GM23338 (cell line): ENCODE measurements at regions not wholly inside any gene's neighbourhood (a gene's known extent, or its start where the extent isn't known, plus 50 kb on each side); places are given as distances from the start of the nearest gene placed in this dataset.

Source experiments
- ATAC-seq: fragments of 200-7000 bp; cut with Tn5 transposase; 3 replicates; pipeline ENCODE4 v1.9.1; 2020
- DNase-seq: peaks from one replicate; pipeline ENCODE4 v3.0.0-alpha.2; 2015; ENCODE audit warnings: low spot score
- H2AFZ ChIP-seq: fragments of 200-600 bp; sonication (generic); 2 replicates; pipeline ENCODE4 v1.8.0; 2016; ENCODE audit warnings: antibody characterized with exemption, mild to moderate bottlenecking, moderate library complexity
- H3F3A ChIP-seq: fragments of 200-600 bp; sonication (generic); replicated peaks from 2 replicates; pipeline ENCODE4 v1.8.0; 2017; ENCODE audit warnings: antibody characterized with exemption, mixed run types, low read depth
- H3K27ac ChIP-seq: fragments of 200-600 bp; sonication (generic); 2 replicates; pipeline ENCODE4 v1.6.1; 2016; ENCODE audit warnings: low read depth
- H3K27me3 ChIP-seq: fragments of 200-600 bp; sonication (generic); 2 replicates; pipeline ENCODE4 v1.8.0; 2016; ENCODE audit warnings: mild to moderate bottlenecking, mixed run types, moderate library complexity; ENCODE audit not compliant: insufficient read depth
- H3K36me3 ChIP-seq: fragments of 200-600 bp; sonication (generic); 2 replicates; pipeline ENCODE4 v1.8.0; 2016; ENCODE audit warnings: mild to moderate bottlenecking; ENCODE audit not compliant: insufficient read depth
- H3K4me1 ChIP-seq: fragments of 200-600 bp; sonication (generic); 2 replicates; pipeline ENCODE4 v1.8.0; 2016; ENCODE audit warnings: mild to moderate bottlenecking, moderate library complexity; ENCODE audit not compliant: insufficient read depth
- H3K4me2 ChIP-seq: fragments of 200-600 bp; sonication (generic); 2 replicates; pipeline ENCODE4 v1.7.1; 2017; ENCODE audit warnings: mixed run types
- H3K4me3 ChIP-seq: fragments of 200-600 bp; sonication (generic); 2 replicates; pipeline ENCODE4 v1.6.1; 2016; ENCODE audit warnings: mixed run types
- H3K79me2 ChIP-seq: fragments of 200-600 bp; sonication (generic); replicated peaks from 2 replicates; pipeline ENCODE4 v1.8.0; 2017; ENCODE audit warnings: mild to moderate bottlenecking; ENCODE audit not compliant: insufficient read depth
- H3K9me2 ChIP-seq: fragments of 200-600 bp; sonication (generic); 2 replicates; pipeline ENCODE4 v1.8.0; 2017; ENCODE audit not compliant: insufficient read depth
- H4K20me1 ChIP-seq: fragments of 200-600 bp; sonication (generic); replicated peaks from 2 replicates; pipeline ENCODE4 v1.8.0; 2017; ENCODE audit warnings: mild to moderate bottlenecking; ENCODE audit not compliant: insufficient read depth
- H3K27ac Mint-ChIP-seq: 2 replicates; pipeline ENCODE4 v1.8.0; 2020; ENCODE audit warnings: inconsistent platforms, mild to moderate bottlenecking, moderate library complexity, mixed read lengths
- H3K27me3 Mint-ChIP-seq: 3 replicates; pipeline ENCODE4 v1.8.0; 2022; ENCODE audit warnings: low read depth, mild to moderate bottlenecking, moderate library complexity, mixed read lengths, inconsistent platforms; ENCODE audit not compliant: insufficient read depth, poor library complexity
- H3K36me3 Mint-ChIP-seq: 3 replicates; pipeline ENCODE4 v1.8.0; 2021; ENCODE audit warnings: low read depth, mild to moderate bottlenecking, inconsistent platforms, moderate library complexity, mixed read lengths
- H3K4me1 Mint-ChIP-seq: 3 replicates; pipeline ENCODE4 v1.8.0; 2020; ENCODE audit warnings: mild to moderate bottlenecking, inconsistent platforms, mixed read lengths
- H3K4me3 Mint-ChIP-seq: 3 replicates; pipeline ENCODE4 v1.8.0; 2021; ENCODE audit warnings: moderate library complexity, mild to moderate bottlenecking, inconsistent platforms, mixed read lengths
- H3K9me3 Mint-ChIP-seq: 3 replicates; pipeline ENCODE4 v1.8.0; 2020; ENCODE audit warnings: moderate library complexity, mild to moderate bottlenecking, inconsistent platforms, mixed read lengths
- CREB1 ChIP-seq: fragments of 250-450 bp; sonication (Bioruptor Pico); IDR thresholded peaks from 2 replicates; pipeline ENCODE4 v1.5.0; 2020; ENCODE audit warnings: low read depth, mild to moderate bottlenecking, moderate library complexity
- CTCF ChIP-seq, 2 experiments: fragments of 200-600 bp in 1 of 2; sonication (generic) in 1 of 2; conservative IDR thresholded peaks; 2 replicates each; pipeline versions ENCODE4 v1.5.1 to v1.6.1; 2016 to 2017; ENCODE audit warnings: antibody characterized with exemption in 2 of 2, low read depth in 2 of 2, mild to moderate bottlenecking in 2 of 2, moderate library complexity in 1 of 2
- ETS1 ChIP-seq: IDR thresholded peaks from 2 replicates; pipeline ENCODE4 v1.6.1; 2016; ENCODE audit warnings: antibody characterized with exemption
- EZH2 ChIP-seq: fragments of 200-600 bp; sonication (generic); IDR thresholded peaks from one replicate; pipeline ENCODE4 v1.8.0; 2017; ENCODE audit warnings: antibody characterized with exemption, mild to moderate bottlenecking, low read depth; ENCODE audit not compliant: unreplicated experiment
- EZH2phosphoT487 ChIP-seq: fragments of 200-600 bp; sonication (generic); IDR thresholded peaks from one replicate; pipeline ENCODE4 v1.8.1; 2018; ENCODE audit warnings: antibody characterized with exemption; ENCODE audit not compliant: unreplicated experiment
- JUNB ChIP-seq: IDR thresholded peaks from one replicate; pipeline ENCODE4 v1.6.1; 2016; ENCODE audit warnings: antibody characterized with exemption; ENCODE audit not compliant: unreplicated experiment
- NANOG ChIP-seq: IDR thresholded peaks from 2 replicates; pipeline ENCODE4 v1.6.1; 2016; ENCODE audit warnings: antibody characterized with exemption, borderline replicate concordance
- POLR2AphosphoS5 ChIP-seq: IDR thresholded peaks from 2 replicates; pipeline ENCODE4 v1.6.1; 2016; ENCODE audit warnings: antibody characterized with exemption, low read depth
- STAT1 ChIP-seq: IDR thresholded peaks from one replicate; pipeline ENCODE4 v1.6.1; 2016; ENCODE audit warnings: antibody characterized with exemption; ENCODE audit not compliant: unreplicated experiment
- ZNF114 ChIP-seq: fragments of 250-450 bp; sonication (Bioruptor Pico); IDR thresholded peaks from 2 replicates; pipeline ENCODE4 v1.5.0; 2020; ENCODE audit warnings: mild to moderate bottlenecking, moderate library complexity
- ZNF331 ChIP-seq: fragments of 250-450 bp; sonication (Bioruptor Pico); IDR thresholded peaks from 2 replicates; pipeline ENCODE4 v1.5.0; 2020; ENCODE audit warnings: low read depth, mild to moderate bottlenecking, moderate library complexity
- TF ChIP-seq, protein P1 (sequence below): IDR thresholded peaks from one replicate; pipeline ENCODE4 v1.6.1; 2018; ENCODE audit warnings: antibody characterized with exemption; ENCODE audit not compliant: unreplicated experiment
- TF ChIP-seq, protein P2 (sequence below): fragments of 250-450 bp; sonication (Bioruptor Pico); IDR thresholded peaks from 2 replicates; pipeline ENCODE4 v1.5.0; 2020; ENCODE audit warnings: mild to moderate bottlenecking, moderate library complexity

DNA sequence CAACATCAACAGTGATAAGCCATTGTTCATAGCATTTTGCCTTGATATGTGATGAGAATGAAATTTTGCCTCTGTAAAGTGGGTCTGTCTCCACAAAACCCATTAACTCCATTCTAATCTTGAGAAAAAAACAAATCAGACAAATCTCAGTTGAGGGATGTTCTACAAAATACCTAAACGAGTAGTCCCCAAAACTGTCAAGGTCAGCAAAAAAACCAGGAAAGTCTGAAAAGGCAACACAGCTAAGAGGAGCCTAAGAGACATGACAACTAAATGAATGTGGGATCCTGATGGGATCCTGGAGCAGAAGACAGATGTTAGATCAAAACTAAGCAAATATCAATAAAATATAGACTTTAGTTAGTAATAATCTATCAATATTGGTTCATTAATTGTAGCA lies 431.6 kb upstream of the SPTLC3 start:
- Mint-ChIP-seq H3K27ac (no peak overlapping the region), H3K27me3 (no peaks in the 10 kb centered on the region), H3K4me3 (no peak overlapping the region), H3K36me3 (peaks cover 9% of the 10 kb centered on the region), H3K4me1 (no peaks in the 10 kb centered on the region; the same call in 2 of the 3 replicates), H3K9me3 (peaks cover 10% of the 10 kb centered on the region; the same call in 2 of the 3 replicates)
- Histone ChIP-seq H3K36me3 (no peaks in the 10 kb centered on the region; the same call in 1 of the 2 replicates), H3K79me2 (no peaks in the 10 kb centered on the region), H3K4me1 (no peaks in the 10 kb centered on the region), H4K20me1 (no peaks in the 10 kb centered on the region), H2AFZ (no peak overlapping the region), H3K27me3 (no peaks in the 10 kb centered on the region), H3K9me2 (peaks cover 17% of the 10 kb centered on the region; the same call in 1 of the 2 replicates), H3K4me2 (no peak overlapping the region), H3K4me3 (no peak overlapping the region), H3K27ac (no peak overlapping the region), H3F3A (no peaks in the 10 kb centered on the region)
- no peak for TF ChIP-seq JUNB
- TF ChIP-seq CTCF (conservative IDR thresholded peaks at IDR 0.05; ENCODE audit: low read depth in 2 of 2): no peak
- TF ChIP-seq ZNF114 (CRISPR knock-in tag): no peak
- no peak for TF ChIP-seq EZH2
- TF ChIP-seq ETS1: no peak
- no peak for TF ChIP-seq STAT1
- TF ChIP-seq, protein P1, sequence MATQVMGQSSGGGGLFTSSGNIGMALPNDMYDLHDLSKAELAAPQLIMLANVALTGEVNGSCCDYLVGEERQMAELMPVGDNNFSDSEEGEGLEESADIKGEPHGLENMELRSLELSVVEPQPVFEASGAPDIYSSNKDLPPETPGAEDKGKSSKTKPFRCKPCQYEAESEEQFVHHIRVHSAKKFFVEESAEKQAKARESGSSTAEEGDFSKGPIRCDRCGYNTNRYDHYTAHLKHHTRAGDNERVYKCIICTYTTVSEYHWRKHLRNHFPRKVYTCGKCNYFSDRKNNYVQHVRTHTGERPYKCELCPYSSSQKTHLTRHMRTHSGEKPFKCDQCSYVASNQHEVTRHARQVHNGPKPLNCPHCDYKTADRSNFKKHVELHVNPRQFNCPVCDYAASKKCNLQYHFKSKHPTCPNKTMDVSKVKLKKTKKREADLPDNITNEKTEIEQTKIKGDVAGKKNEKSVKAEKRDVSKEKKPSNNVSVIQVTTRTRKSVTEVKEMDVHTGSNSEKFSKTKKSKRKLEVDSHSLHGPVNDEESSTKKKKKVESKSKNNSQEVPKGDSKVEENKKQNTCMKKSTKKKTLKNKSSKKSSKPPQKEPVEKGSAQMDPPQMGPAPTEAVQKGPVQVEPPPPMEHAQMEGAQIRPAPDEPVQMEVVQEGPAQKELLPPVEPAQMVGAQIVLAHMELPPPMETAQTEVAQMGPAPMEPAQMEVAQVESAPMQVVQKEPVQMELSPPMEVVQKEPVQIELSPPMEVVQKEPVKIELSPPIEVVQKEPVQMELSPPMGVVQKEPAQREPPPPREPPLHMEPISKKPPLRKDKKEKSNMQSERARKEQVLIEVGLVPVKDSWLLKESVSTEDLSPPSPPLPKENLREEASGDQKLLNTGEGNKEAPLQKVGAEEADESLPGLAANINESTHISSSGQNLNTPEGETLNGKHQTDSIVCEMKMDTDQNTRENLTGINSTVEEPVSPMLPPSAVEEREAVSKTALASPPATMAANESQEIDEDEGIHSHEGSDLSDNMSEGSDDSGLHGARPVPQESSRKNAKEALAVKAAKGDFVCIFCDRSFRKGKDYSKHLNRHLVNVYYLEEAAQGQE: no peak
- no peak for TF ChIP-seq EZH2phosphoT487
- no peak for TF ChIP-seq POLR2AphosphoS5
- no peak for TF ChIP-seq CREB1 (CRISPR knock-in tag)
- TF ChIP-seq, protein P2, sequence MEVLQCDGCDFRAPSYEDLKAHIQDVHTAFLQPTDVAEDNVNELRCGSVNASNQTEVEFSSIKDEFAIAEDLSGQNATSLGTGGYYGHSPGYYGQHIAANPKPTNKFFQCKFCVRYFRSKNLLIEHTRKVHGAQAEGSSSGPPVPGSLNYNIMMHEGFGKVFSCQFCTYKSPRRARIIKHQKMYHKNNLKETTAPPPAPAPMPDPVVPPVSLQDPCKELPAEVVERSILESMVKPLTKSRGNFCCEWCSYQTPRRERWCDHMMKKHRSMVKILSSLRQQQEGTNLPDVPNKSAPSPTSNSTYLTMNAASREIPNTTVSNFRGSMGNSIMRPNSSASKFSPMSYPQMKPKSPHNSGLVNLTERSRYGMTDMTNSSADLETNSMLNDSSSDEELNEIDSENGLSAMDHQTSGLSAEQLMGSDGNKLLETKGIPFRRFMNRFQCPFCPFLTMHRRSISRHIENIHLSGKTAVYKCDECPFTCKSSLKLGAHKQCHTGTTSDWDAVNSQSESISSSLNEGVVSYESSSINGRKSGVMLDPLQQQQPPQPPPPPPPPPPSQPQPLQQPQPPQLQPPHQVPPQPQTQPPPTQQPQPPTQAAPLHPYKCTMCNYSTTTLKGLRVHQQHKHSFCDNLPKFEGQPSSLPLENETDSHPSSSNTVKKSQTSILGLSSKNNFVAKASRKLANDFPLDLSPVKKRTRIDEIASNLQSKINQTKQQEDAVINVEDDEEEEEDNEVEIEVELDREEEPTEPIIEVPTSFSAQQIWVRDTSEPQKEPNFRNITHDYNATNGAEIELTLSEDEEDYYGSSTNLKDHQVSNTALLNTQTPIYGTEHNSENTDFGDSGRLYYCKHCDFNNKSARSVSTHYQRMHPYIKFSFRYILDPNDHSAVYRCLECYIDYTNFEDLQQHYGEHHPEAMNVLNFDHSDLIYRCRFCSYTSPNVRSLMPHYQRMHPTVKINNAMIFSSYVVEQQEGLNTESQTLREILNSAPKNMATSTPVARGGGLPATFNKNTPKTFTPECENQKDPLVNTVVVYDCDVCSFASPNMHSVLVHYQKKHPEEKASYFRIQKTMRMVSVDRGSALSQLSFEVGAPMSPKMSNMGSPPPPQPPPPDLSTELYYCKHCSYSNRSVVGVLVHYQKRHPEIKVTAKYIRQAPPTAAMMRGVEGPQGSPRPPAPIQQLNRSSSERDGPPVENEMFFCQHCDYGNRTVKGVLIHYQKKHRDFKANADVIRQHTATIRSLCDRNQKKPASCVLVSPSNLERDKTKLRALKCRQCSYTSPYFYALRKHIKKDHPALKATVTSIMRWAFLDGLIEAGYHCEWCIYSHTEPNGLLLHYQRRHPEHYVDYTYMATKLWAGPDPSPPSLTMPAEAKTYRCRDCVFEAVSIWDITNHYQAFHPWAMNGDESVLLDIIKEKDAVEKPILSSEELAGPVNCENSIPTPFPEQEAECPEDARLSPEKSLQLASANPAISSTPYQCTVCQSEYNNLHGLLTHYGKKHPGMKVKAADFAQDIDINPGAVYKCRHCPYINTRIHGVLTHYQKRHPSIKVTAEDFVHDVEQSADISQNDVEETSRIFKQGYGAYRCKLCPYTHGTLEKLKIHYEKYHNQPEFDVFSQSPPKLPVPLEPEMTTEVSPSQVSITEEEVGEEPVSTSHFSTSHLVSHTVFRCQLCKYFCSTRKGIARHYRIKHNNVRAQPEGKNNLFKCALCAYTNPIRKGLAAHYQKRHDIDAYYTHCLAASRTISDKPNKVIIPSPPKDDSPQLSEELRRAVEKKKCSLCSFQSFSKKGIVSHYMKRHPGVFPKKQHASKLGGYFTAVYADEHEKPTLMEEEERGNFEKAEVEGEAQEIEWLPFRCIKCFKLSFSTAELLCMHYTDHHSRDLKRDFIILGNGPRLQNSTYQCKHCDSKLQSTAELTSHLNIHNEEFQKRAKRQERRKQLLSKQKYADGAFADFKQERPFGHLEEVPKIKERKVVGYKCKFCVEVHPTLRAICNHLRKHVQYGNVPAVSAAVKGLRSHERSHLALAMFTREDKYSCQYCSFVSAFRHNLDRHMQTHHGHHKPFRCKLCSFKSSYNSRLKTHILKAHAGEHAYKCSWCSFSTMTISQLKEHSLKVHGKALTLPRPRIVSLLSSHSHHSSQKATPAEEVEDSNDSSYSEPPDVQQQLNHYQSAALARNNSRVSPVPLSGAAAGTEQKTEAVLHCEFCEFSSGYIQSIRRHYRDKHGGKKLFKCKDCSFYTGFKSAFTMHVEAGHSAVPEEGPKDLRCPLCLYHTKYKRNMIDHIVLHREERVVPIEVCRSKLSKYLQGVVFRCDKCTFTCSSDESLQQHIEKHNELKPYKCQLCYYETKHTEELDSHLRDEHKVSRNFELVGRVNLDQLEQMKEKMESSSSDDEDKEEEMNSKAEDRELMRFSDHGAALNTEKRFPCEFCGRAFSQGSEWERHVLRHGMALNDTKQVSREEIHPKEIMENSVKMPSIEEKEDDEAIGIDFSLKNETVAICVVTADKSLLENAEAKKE (CRISPR knock-in tag): no peak
- TF ChIP-seq NANOG: no peak
- TF ChIP-seq ZNF331 (CRISPR knock-in tag): no peak
- DNase-seq (no peak), ATAC-seq (no peak)
